ENCODE measurements at regions not wholly inside any gene's neighbourhood (a gene's known extent, or its start where the extent isn't known, plus 50 kb on each side); places are given as distances from the start of the nearest gene placed in this dataset.

DNA sequence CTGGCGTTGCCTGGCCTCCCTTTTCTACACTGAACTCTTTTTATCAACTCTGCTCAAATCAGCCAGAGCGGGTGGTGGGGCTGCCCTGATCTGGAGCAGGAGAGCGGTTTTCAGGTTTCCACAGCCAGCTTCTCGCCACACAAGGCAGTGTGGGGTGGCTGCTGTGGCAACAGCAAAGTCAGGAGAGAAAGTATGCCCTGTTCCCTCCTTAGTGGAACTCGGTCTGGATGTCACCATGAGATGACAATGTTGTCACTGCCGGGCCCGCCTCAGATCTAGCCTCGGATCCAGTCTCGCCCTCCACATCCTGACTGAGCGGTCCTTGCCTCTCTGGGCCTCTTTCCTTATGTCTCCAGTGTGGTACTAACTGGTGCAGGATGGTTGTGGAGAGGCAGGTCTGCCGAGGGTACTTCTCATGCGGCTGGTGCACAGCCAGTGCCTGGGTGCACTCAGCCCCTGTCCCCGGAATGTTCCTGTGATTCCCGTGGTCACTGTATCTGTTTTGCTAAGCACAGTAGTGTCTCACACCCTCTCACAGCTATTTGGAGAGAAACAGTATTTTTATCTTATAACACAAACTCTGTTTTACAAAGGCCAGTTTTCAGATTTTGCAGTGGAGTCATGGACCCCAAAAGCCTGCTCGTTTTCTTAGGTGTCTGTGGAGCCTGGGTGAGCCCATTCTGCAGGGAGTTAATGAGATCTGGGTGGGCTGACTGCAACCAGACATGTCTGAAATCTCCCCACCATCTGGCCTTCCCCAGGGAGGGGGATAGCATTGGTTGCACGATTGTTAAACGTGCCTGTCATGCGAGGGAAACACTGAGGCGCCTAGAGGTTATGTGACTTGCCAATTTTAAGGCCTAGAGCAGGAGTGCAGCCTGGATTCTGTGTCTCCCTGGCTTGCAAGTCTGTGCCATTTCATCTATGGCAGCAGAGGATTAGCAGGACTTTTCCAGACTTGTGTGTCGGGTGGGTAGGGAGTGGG, 261.1 kb upstream of the AGAP1 start:
- Histone ChIP-seq H3K9ac (ENCODE audit: low read length in 2 of 2) (no peak overlapping the region), H3K4me3 (ENCODE audit: low read length in 2 of 2) (no peak overlapping the region), H3K4me1 (ENCODE audit: control insufficient read depth, insufficient read depth, low read length) (no peaks in the 10 kb centered on the region), H3K27ac (ENCODE audit: low read length) (no peak overlapping the region), H3K36me3 (ENCODE audit: control insufficient read depth in 2 of 2, insufficient read depth in 2 of 2, low read length in 2 of 2) (no peaks in the 10 kb centered on the region), H3K9me3 (ENCODE audit: control insufficient read depth in 2 of 2, low read length in 2 of 2) (no peaks in the 10 kb centered on the region), H3K27me3 (ENCODE audit: control insufficient read depth in 1 of 2, insufficient read depth in 2 of 2, low read length in 2 of 2) (peaks cover 0 to 3% of the 10 kb centered on the region in 2 donors)

- Histone ChIP-seq H3K4me3 (ENCODE audit: low read length in 2 of 2) (no peak overlapping the region), H3K36me3 (ENCODE audit: control insufficient read depth in 2 of 2, insufficient read depth in 2 of 2, low read length in 2 of 2) (no peaks in the 10 kb centered on the region), H3K9me3 (ENCODE audit: control insufficient read depth in 2 of 2, low read length in 2 of 2) (no peaks in the 10 kb centered on the region), H3K4me1 (ENCODE audit: control insufficient read depth, insufficient read depth, low read length) (no peaks in the 10 kb centered on the region), H3K9ac (ENCODE audit: low read length in 2 of 2) (no peak overlapping the region), H3K27me3 (ENCODE audit: control insufficient read depth in 1 of 2, insufficient read depth in 2 of 2, low read length in 2 of 2) (no peaks in the 10 kb centered on the region), H3K27ac (ENCODE audit: low read length) (no peak overlapping the region)
Measured at GRCh38 chr2:235234736-235235135, 259.1 kb upstream of the AGAP1 start.

DNA sequence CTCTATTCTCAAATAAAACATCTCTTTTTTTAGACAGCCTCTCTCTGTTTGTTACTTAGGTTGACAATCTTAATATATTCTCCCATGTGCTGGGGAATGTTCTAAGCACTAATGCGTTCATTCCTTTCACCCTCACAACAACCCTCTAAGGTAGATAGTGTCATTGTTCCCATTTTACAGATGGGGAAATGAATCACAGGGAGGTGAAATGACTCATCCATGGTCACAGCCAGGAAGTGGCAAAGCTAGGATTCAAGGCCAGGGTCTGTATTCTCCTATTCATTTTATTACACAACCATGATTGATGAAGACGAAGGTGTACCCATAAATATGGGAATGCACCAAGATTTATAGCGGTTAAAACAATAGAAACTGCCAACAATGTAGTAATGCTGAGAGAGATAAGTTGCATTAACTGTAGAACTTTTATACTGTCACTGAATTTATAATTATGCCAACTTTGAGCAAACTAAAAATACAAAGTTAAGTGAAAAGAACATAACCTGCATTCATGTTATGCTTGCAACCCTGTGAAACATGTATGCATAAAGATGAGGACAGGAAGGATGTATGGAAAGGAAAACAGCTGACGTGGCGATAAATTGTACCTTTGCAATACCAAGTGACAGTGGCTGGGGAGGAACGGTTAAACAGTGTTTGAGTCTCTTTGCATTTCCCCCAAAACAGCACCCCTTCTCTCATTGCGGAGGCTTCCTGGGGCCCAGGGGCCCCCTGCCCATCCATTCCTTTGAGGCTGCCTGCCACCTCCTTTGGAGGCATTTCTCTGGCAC, 257.7 kb upstream of the AGAP1 start:
- Histone ChIP-seq H3K27ac (ENCODE audit: low read length) (no peak overlapping the region), H3K9ac (ENCODE audit: low read length in 2 of 2) (no peak overlapping the region), H3K4me1 (ENCODE audit: control insufficient read depth, insufficient read depth, low read length) (no peaks in the 10 kb centered on the region), H3K36me3 (ENCODE audit: control insufficient read depth in 2 of 2, insufficient read depth in 2 of 2, low read length in 2 of 2) (no peaks in the 10 kb centered on the region), H3K9me3 (ENCODE audit: control insufficient read depth in 2 of 2, low read length in 2 of 2) (no peaks in the 10 kb centered on the region), H3K27me3 (ENCODE audit: control insufficient read depth in 1 of 2, insufficient read depth in 2 of 2, low read length in 2 of 2) (no peaks in the 10 kb centered on the region), H3K4me3 (ENCODE audit: low read length in 2 of 2) (no peak overlapping the region)

DNA sequence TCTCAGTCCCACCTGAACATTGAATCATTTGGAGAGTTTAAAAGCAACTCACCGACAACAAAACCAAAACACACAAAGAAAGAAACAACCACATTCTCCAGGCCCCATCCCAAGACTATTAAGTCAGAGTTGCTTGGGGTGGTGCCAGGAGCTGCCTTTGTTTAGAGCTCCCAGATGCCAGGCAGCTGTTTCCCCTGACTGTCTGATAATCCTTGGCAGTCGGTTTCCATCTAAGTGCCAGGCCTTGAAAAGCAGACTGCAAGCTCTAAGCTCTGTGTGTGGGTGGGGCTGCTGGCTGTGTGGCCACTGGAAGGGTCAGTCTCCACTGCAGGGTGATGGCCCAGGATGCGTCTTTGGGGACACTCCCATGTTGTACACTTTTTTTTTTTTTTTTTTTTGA, 255.3 kb upstream of the AGAP1 start:
- no peak overlapping the region for H3K27ac ChIP-seq (ENCODE audit: low read length)
- H3K36me3 ChIP-seq (ENCODE audit: control insufficient read depth in 2 of 2, insufficient read depth in 2 of 2, low read length in 2 of 2): no peaks in the 10 kb centered on the region
- no peaks in the 10 kb centered on the region for H3K4me1 ChIP-seq (ENCODE audit: control insufficient read depth, insufficient read depth, low read length)
- H3K27me3 ChIP-seq (ENCODE audit: control insufficient read depth in 1 of 2, insufficient read depth in 2 of 2, low read length in 2 of 2): peaks cover 0 to 2% of the 10 kb centered on the region in 2 donors
- no peaks in the 10 kb centered on the region for H3K9me3 ChIP-seq (ENCODE audit: control insufficient read depth in 2 of 2, low read length in 2 of 2)
- H3K4me3 ChIP-seq (ENCODE audit: low read length in 2 of 2): no peak overlapping the region
- H3K9ac ChIP-seq (ENCODE audit: low read length in 2 of 2): no peak overlapping the region

DNA sequence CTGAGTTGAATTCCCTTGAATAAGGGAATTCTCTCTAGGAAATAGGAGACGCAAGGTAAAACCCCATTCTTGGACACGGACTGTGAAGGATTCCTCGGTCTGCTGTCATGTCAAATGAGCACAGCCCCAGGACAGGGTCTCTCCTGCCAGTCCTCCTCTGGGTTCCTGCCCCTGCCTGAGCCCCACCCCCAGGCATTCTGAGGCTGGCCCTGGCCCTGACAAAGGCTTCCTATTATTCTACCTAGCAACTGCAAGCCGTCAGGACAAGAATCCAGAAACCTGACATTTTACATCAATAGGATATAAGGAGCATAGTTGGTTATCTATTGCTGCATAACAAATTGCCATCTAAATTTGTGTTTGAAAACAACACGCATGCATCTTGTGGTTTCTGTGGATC, 253.3 kb upstream of the AGAP1 start:
- Histone ChIP-seq H3K4me1 (ENCODE audit: control insufficient read depth, insufficient read depth, low read length) (peaks cover 3% of the 10 kb centered on the region), H3K9ac (ENCODE audit: low read length in 2 of 2) (no peak overlapping the region), H3K4me3 (ENCODE audit: low read length in 2 of 2) (no peak overlapping the region)

DNA sequence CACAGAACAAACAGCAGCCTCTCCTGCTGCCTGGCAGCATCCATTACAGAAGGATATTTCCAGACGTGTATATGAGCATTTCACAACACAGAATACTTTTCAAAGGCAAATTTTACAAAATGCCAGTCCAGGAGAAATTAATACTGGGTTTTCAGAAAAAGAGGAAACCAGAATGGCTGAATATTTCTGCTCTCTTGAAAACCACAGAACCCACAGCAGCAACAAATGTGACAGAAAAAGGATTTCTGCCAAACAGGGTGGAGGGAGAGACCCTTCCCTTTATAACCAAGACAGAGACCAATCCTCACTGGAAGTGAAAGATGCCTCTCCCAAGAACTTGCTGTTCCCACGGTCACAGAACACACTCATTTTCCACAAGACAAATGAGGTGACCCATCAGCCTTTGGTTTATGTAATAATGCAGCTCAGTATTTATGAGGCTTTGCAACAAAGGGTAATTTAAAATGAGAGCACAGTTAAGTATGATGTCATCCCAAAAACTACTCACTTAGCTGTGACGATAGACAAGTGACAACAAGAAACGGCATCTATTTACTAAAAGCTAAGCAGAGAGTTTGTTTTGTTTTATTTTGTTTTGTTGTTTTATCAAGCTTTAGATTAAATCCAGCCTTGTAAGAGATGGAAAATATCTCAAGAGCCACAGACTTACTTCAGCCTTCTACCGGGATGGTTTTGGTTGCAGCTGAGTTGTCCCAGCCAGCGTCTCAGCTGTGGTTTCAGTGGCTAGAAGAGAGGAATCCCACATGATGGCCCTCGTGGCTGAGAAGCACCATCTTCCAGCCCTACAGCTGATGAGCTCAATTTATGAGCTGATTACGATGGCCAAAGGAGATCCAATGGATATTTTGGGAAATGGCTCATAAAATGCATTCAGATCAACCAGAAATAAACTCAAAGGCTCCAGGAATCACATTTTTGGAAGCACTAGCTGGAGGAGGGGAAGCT, 249.3 kb upstream of the AGAP1 start:
- peaks cover 0 to 2% of the 10 kb centered on the region in 2 donors for H3K27me3 ChIP-seq (ENCODE audit: control insufficient read depth in 1 of 2, insufficient read depth in 2 of 2, low read length in 2 of 2)
- no peak overlapping the region for H3K27ac ChIP-seq (ENCODE audit: low read length)
- H3K36me3 ChIP-seq (ENCODE audit: control insufficient read depth in 2 of 2, insufficient read depth in 2 of 2, low read length in 2 of 2): no peaks in the 10 kb centered on the region
- no peaks in the 10 kb centered on the region for H3K9me3 ChIP-seq (ENCODE audit: control insufficient read depth in 2 of 2, low read length in 2 of 2)
- H3K9ac ChIP-seq (ENCODE audit: low read length in 2 of 2): no peak overlapping the region
- no peak overlapping the region for H3K4me3 ChIP-seq (ENCODE audit: low read length in 2 of 2)
- H3K4me1 ChIP-seq (ENCODE audit: control insufficient read depth, insufficient read depth, low read length): peaks cover 3% of the 10 kb centered on the region

More for the DNA sequence above, 253.3 kb upstream of the AGAP1 start:
- no peaks in the 10 kb centered on the region for H3K36me3 ChIP-seq (ENCODE audit: control insufficient read depth in 2 of 2, insufficient read depth in 2 of 2, low read length in 2 of 2)
- no peaks in the 10 kb centered on the region for H3K9me3 ChIP-seq (ENCODE audit: control insufficient read depth in 2 of 2, low read length in 2 of 2)
- no peak overlapping the region for H3K27ac ChIP-seq (ENCODE audit: low read length)
- H3K27me3 ChIP-seq (ENCODE audit: control insufficient read depth in 1 of 2, insufficient read depth in 2 of 2, low read length in 2 of 2): peaks cover 0 to 2% of the 10 kb centered on the region in 2 donors

- H3K27me3 ChIP-seq (ENCODE audit: control insufficient read depth in 1 of 2, insufficient read depth in 2 of 2, low read length in 2 of 2): peaks cover 0 to 2% of the 10 kb centered on the region in 2 donors
- H3K4me3 ChIP-seq (ENCODE audit: low read length in 2 of 2): no peak overlapping the region
- H3K36me3 ChIP-seq (ENCODE audit: control insufficient read depth in 2 of 2, insufficient read depth in 2 of 2, low read length in 2 of 2): no peaks in the 10 kb centered on the region
- H3K4me1 ChIP-seq (ENCODE audit: control insufficient read depth, insufficient read depth, low read length): peaks cover 3% of the 10 kb centered on the region
- no peaks in the 10 kb centered on the region for H3K9me3 ChIP-seq (ENCODE audit: control insufficient read depth in 2 of 2, low read length in 2 of 2)
- H3K27ac ChIP-seq (ENCODE audit: low read length): no peak overlapping the region
- H3K9ac ChIP-seq (ENCODE audit: low read length in 2 of 2): no peak overlapping the region
Measured at GRCh38 chr2:235247001-235247400, 246.8 kb upstream of the AGAP1 start.

DNA sequence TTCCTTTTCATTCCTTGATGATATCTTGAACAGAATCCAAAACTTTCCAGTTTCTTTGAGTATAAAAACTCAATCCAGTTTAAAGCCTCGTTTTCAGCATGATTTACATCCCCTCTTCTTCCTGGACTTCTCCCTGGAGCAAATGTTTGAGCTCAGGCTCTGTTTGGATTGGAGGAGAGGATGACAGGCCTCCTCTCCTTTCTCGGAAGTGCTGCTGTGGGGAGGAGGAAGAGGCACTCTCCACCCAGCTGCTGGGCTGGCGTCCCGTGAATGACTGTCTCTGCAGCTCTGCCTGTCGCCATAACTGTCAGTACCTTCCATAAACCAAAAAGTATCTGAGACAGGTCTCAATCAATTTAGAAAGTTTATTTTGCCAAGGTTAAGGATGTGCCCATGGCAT, 238.2 kb upstream of the AGAP1 start:
- Histone ChIP-seq H3K27me3 (ENCODE audit: control insufficient read depth in 1 of 2, insufficient read depth in 2 of 2, low read length in 2 of 2) (no peaks in the 10 kb centered on the region), H3K9me3 (ENCODE audit: control insufficient read depth in 2 of 2, low read length in 2 of 2) (no peaks in the 10 kb centered on the region), H3K4me3 (ENCODE audit: low read length in 2 of 2) (no peak overlapping the region), H3K27ac (ENCODE audit: low read length) (no peak overlapping the region), H3K36me3 (ENCODE audit: control insufficient read depth in 2 of 2, insufficient read depth in 2 of 2, low read length in 2 of 2) (no peaks in the 10 kb centered on the region), H3K9ac (ENCODE audit: low read length in 2 of 2) (no peak overlapping the region), H3K4me1 (ENCODE audit: control insufficient read depth, insufficient read depth, low read length) (no peaks in the 10 kb centered on the region)

GRCh38 chr2:235257590-235257989, 236.3 kb upstream of the AGAP1 start:
- no peaks in the 10 kb centered on the region for H3K9me3 ChIP-seq (ENCODE audit: control insufficient read depth in 2 of 2, low read length in 2 of 2)
- no peak overlapping the region for H3K4me3 ChIP-seq (ENCODE audit: low read length in 2 of 2)
- H3K27ac ChIP-seq (ENCODE audit: low read length): no peak overlapping the region
- H3K36me3 ChIP-seq (ENCODE audit: control insufficient read depth in 2 of 2, insufficient read depth in 2 of 2, low read length in 2 of 2): no peaks in the 10 kb centered on the region
- no peak overlapping the region for H3K9ac ChIP-seq (ENCODE audit: low read length in 2 of 2)
- H3K4me1 ChIP-seq (ENCODE audit: control insufficient read depth, insufficient read depth, low read length): no peaks in the 10 kb centered on the region
- H3K27me3 ChIP-seq (ENCODE audit: control insufficient read depth in 1 of 2, insufficient read depth in 2 of 2, low read length in 2 of 2): no peaks in the 10 kb centered on the region

GRCh38 chr2:235262750-235263149, 231.1 kb upstream of the AGAP1 start:
- H3K4me3 ChIP-seq (ENCODE audit: low read length in 2 of 2): no peak overlapping the region
- H3K36me3 ChIP-seq (ENCODE audit: control insufficient read depth in 2 of 2, insufficient read depth in 2 of 2, low read length in 2 of 2): no peaks in the 10 kb centered on the region
- no peaks in the 10 kb centered on the region for H3K4me1 ChIP-seq (ENCODE audit: control insufficient read depth, insufficient read depth, low read length)
- no peak overlapping the region for H3K27ac ChIP-seq (ENCODE audit: low read length)
- H3K9ac ChIP-seq (ENCODE audit: low read length in 2 of 2): no peak overlapping the region
- H3K9me3 ChIP-seq (ENCODE audit: control insufficient read depth in 2 of 2, low read length in 2 of 2): no peaks in the 10 kb centered on the region
- peaks cover 0 to 3% of the 10 kb centered on the region in 2 donors for H3K27me3 ChIP-seq (ENCODE audit: control insufficient read depth in 1 of 2, insufficient read depth in 2 of 2, low read length in 2 of 2)
